HepG2 (cell line): ENCODE measurements at regions not wholly inside any gene's neighbourhood (a gene's known extent, or its start where the extent isn't known, plus 50 kb on each side); places are given as distances from the start of the nearest gene placed in this dataset.

Source experiments
- ATAC-seq: fragments of 200-7000 bp; cut with Tn5 transposase; 3 replicates; pipeline ENCODE4 v1.9.1; 2020; ENCODE audit warnings: mild to moderate bottlenecking, moderate library complexity
- BruUV-seq: library from RNA; stranded (reverse); fragments of 400-500 nt; replicated peaks from 2 replicates; lab custom pipeline; 2021; lab: Mats Ljungman, UMichigan
- CTCF ChIA-PET: fragments of 300-600 bp; formaldehyde crosslinking; extraction: SDS; loops from one replicate; lab custom pipeline; 2021; ENCODE audit warnings: low total read pairs, inconsistent platforms, low intra/inter-chr PET ratio; lab: Yijun Ruan, JAX
- POLR2A ChIA-PET: fragments of 350-600 bp; sonication (Branson Sonifier 250); formaldehyde crosslinking; loops from one replicate; lab custom pipeline; 2020; ENCODE audit warnings: antibody characterized with exemption, inconsistent platforms; lab: Yijun Ruan, JAX
- DNase-seq: peaks from one replicate; pipeline ENCODE4 v3.0.0-alpha.2; 2015; ENCODE audit warnings: low spot score
- FAIRE-seq: peaks from 3 replicates; lab custom pipeline; 2011; peaks lifted over from hg19 to GRCh38; lab: Jason Lieb, UNC
- H2AFZ ChIP-seq: one replicate; pipeline ENCODE4 v1.6.1; 2011; ENCODE audit warnings: low read length, inconsistent platforms
- H3K27ac ChIP-seq: fragments of 300-600 bp; 3 replicates; pipeline ENCODE4 v1.8.0; 2011; ENCODE audit warnings: mixed run types, mild to moderate bottlenecking, mixed read lengths, low read length, inconsistent platforms; ENCODE audit not compliant: insufficient read depth; ENCODE audit errors: extremely low read length
- H3K27me3 ChIP-seq, 2 experiments: fragments of 200-600 bp in 1 of 2; 2 replicates in 1 of 2; 3 replicates in 1 of 2; pipeline versions ENCODE4 v1.6.0 to v1.8.0; 2011; ENCODE audit warnings: low read length in 2 of 2, mild to moderate bottlenecking in 2 of 2, moderate library complexity in 2 of 2, inconsistent platforms in 1 of 2; ENCODE audit not compliant: insufficient read depth in 2 of 2, control insufficient read depth in 1 of 2
- H3K36me3 ChIP-seq, 2 experiments: fragments of 200-600 bp in 1 of 2; replicated peaks in 1 of 2; 2 replicates in 1 of 2; 3 replicates in 1 of 2; pipeline versions ENCODE4 v1.5.1 to v1.8.0; 2011; ENCODE audit warnings: low read length in 2 of 2, inconsistent platforms in 1 of 2; ENCODE audit not compliant: insufficient read depth in 2 of 2, control insufficient read depth in 1 of 2
- H3K4me1 ChIP-seq: 2 replicates; pipeline ENCODE4 v1.5.1; 2012; ENCODE audit warnings: low read length, inconsistent platforms; ENCODE audit not compliant: insufficient read depth
- H3K4me2 ChIP-seq: 2 replicates; pipeline ENCODE4 v1.6.0; 2011; ENCODE audit warnings: low read depth, low read length, inconsistent platforms
- H3K4me3 ChIP-seq, 3 experiments: fragments of 200-600 bp in 1 of 3; sonication (generic), shearing (Covaris generic) in 1 of 3; replicated peaks in 1 of 3; 2 replicates each; pipeline ENCODE4 v1.5.1; 2011 to 2016; ENCODE audit warnings: low read length in 3 of 3, inconsistent platforms in 2 of 3, low read depth in 2 of 3, mild to moderate bottlenecking in 2 of 3, control low read depth in 1 of 3, mixed read lengths in 1 of 3; ENCODE audit not compliant: insufficient read depth in 1 of 3
- H3K79me2 ChIP-seq: one replicate; pipeline ENCODE4 v1.6.1; 2011; ENCODE audit warnings: low read length, inconsistent platforms; ENCODE audit not compliant: insufficient read depth
- H3K9ac ChIP-seq: 2 replicates; pipeline ENCODE4 v1.6.0; 2011; ENCODE audit warnings: mild to moderate bottlenecking, low read depth, low read length, inconsistent platforms; ENCODE audit not compliant: insufficient read depth
- H3K9me3 ChIP-seq: 2 replicates; pipeline ENCODE4 v1.5.1; 2012; ENCODE audit warnings: mild to moderate bottlenecking, low read length
- H4K20me1 ChIP-seq: 2 replicates; pipeline ENCODE4 v1.6.0; 2011; ENCODE audit warnings: inconsistent platforms, mild to moderate bottlenecking, low read length, moderate library complexity; ENCODE audit not compliant: insufficient read depth
- ATAD3A ChIP-seq: sonication (generic); formaldehyde crosslinking; IDR thresholded peaks from 2 replicates; pipeline ENCODE4 v1.4.0; 2020; ENCODE audit warnings: missing genetic modification reagents
- BRD4 ChIP-seq: sonication (generic); formaldehyde crosslinking; IDR thresholded peaks from 2 replicates; pipeline ENCODE4 v1.4.0; 2020; ENCODE audit warnings: missing genetic modification reagents
- CBX2 ChIP-seq, 2 experiments: fragments of 200-600 bp in 1 of 2; sonication (generic); formaldehyde crosslinking in 1 of 2; IDR thresholded peaks; 2 replicates each; pipeline versions ENCODE4 v1.7.0 to v1.8.1; 2018 to 2022; ENCODE audit warnings: low read depth in 2 of 2, low read length in 1 of 2, mild to moderate bottlenecking in 1 of 2, missing genetic modification reagents in 1 of 2
- HDAC6 ChIP-seq: fragments of 200-600 bp; sonication (generic); IDR thresholded peaks from 2 replicates; pipeline ENCODE4 v1.7.0; 2017; ENCODE audit warnings: mild to moderate bottlenecking, antibody characterized with exemption, low read length, low read depth
- HOXA9 ChIP-seq: sonication (generic); formaldehyde crosslinking; IDR thresholded peaks from 2 replicates; pipeline ENCODE4 v1.8.1; 2022; ENCODE audit warnings: missing genetic modification reagents, mild to moderate bottlenecking, moderate library complexity, borderline replicate concordance
- NR3C1 ChIP-seq: sonication (generic); formaldehyde crosslinking; IDR thresholded peaks from 2 replicates; pipeline ENCODE4 v1.4.0; 2020; ENCODE audit warnings: missing genetic modification reagents
- PCBP1 ChIP-seq: fragments of 200-400 bp; formaldehyde crosslinking; IDR thresholded peaks from 2 replicates; pipeline ENCODE4 v1.6.1; 2017; ENCODE audit warnings: mild to moderate bottlenecking, low read depth, low read length, borderline replicate concordance
- PHB2 ChIP-seq: fragments of 450-650 bp; IDR thresholded peaks from 2 replicates; pipeline ENCODE4 v1.6.1; 2018; ENCODE audit not compliant: partially characterized antibody
- RARG ChIP-seq: sonication (generic); formaldehyde crosslinking; IDR thresholded peaks from 2 replicates; pipeline ENCODE4 v1.4.0; 2020; ENCODE audit warnings: low read depth, mild to moderate bottlenecking, missing genetic modification reagents
- YEATS2 ChIP-seq: sonication (generic); formaldehyde crosslinking; IDR thresholded peaks from 2 replicates; pipeline ENCODE4 v1.4.0; 2020; ENCODE audit warnings: missing genetic modification reagents, borderline replicate concordance
- ZMYM4 ChIP-seq: sonication (generic); formaldehyde crosslinking; IDR thresholded peaks from 2 replicates; pipeline ENCODE4 v1.8.1; 2023; ENCODE audit warnings: mild to moderate bottlenecking, missing genetic modification reagents
- ZNF326 ChIP-seq: sonication (generic); formaldehyde crosslinking; IDR thresholded peaks from 2 replicates; pipeline ENCODE4 v1.4.0; 2020; ENCODE audit warnings: missing genetic modification reagents, borderline replicate concordance
- WGBS: methylation state at CpG from one replicate; pipeline ENCODE4 v1.1.6; 2017; ENCODE audit warnings: low lambda C conversion rate; 5-methylcytosine and 5-hydroxymethylcytosine counted together
- in situ Hi-C: cut with HindIII; loops from 2 replicates; pipeline ENCODE4 v1.10.0; 2017; ENCODE audit warnings: low pct_unique_long_range_greater_than_20kb; ENCODE audit not compliant: extremely low pct_ligation_motif_present
- intact Hi-C: fragments of 100-400 bp; cut with micrococcal nuclease; formaldehyde crosslinking; loops from one replicate; pipeline ENCODE4 v1.10.0; 2022; ENCODE audit not compliant: unreplicated experiment
- TF ChIP-seq, protein P1 (sequence below): sonication (generic); formaldehyde crosslinking; IDR thresholded peaks from 2 replicates; pipeline ENCODE4 v1.8.0; 2022; ENCODE audit warnings: missing genetic modification reagents, low read depth, mild to moderate bottlenecking, borderline replicate concordance
- TF ChIP-seq, protein P2 (sequence below): sonication (generic); formaldehyde crosslinking; IDR thresholded peaks from 2 replicates; pipeline ENCODE4 v1.4.0; 2020; ENCODE audit warnings: missing genetic modification reagents
- TF ChIP-seq, protein P3 (sequence below): sonication (generic); formaldehyde crosslinking; conservative IDR thresholded peaks from 2 replicates; pipeline ENCODE4 v1.4.0; 2020; ENCODE audit warnings: missing genetic modification reagents
- TF ChIP-seq, protein P4 (sequence below): sonication (generic); formaldehyde crosslinking; IDR thresholded peaks from 2 replicates; pipeline ENCODE4 v1.4.0; 2020; ENCODE audit warnings: missing genetic modification reagents, mild to moderate bottlenecking, borderline replicate concordance

DNA sequence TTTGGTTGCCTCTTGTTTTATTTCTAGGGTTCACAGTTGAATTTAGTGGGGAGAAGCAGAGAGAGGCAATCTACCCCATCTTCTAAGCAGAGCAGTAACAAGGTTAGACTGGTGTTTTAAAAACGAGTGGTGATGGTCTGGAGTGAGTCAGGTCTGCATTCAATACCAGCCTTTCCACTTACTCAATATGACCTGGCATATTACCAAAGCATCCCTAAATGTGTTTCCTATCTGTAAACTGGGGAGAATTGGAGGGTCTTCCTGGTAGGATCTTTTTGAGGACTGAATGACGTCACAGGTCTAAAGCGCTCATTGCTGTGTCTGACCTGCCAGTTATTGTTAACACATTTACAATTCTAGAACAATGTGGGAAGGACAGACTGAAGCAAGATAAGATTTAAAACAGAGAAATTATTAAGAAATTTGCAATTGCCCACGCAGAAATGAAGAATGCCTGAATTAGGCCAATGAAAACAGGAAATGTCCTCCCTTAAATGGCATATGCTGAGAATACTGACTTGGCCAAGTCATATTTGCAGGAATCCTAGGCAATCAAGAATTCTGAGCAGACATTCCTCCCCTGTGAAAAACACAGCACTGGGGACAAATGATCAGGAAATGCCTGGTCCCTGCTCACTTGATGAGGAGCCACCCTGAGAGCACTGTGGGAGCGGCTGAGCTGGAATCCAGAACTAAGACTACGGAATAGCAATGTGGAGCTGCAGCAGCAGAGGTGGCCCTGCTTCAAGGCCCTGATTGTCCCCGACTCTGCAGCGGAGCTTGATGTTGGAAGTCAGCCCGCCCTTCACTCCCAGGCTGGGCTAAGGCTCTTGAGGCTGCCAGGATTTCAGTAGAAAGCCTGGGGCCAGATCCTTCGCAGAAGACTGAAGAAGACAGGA, 184.5 kb upstream of the CXCL12 start:
- ChIA-PET POLR2A (no interaction called here), CTCF (no interaction called here)
- 31% methylated on average over 9 of the region's 10 CpGs for WGBS
- no peak overlapping the region for H3K9ac ChIP-seq
- no peak for FAIRE-seq
- no peak overlapping the region for H3K4me3 ChIP-seq
- in situ Hi-C loops = no loop called here
- H3K9me3 ChIP-seq = no peaks in the 10 kb centered on the region
- DNase-seq = no peak
- no peaks in the 10 kb centered on the region for H4K20me1 ChIP-seq
- H2AFZ ChIP-seq = no peak overlapping the region
- H3K27me3 ChIP-seq = no peaks in the 10 kb centered on the region
- H3K4me1 ChIP-seq = no peaks in the 10 kb centered on the region
- no peaks in the 10 kb centered on the region for H3K79me2 ChIP-seq
- ATAC-seq = no peak
- no peak overlapping the region for H3K4me2 ChIP-seq
- H3K36me3 ChIP-seq = no peaks in the 10 kb centered on the region
- intact Hi-C loops = no loop called here
- H3K27ac ChIP-seq = no peak overlapping the region
- no TSS peak for BruUV-seq
- TF ChIP-seq, protein P1, sequence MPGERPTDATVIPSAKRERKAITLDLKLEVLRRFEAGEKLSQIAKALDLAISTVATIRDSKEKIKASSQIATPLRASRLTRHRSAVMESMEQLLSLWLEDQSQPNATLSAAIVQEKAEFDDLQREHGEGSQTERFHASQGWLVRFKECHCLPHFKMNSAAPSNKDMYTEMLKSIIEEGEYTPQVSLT (CRISPR knock-in tag) = no peak
- no peak for TF ChIP-seq HOXA9 (CRISPR knock-in tag)
- TF ChIP-seq RARG (CRISPR knock-in tag) = no peak
- TF ChIP-seq PCBP1 = no peak
- no peak for TF ChIP-seq CBX2 (IDR thresholded peaks at IDR 0.05; ENCODE audit: low read depth, low read length)
- no peak for TF ChIP-seq CBX2 (CRISPR knock-in tag; IDR thresholded peaks at IDR 0.05; ENCODE audit: low read depth)
- no peak for TF ChIP-seq ZMYM4 (CRISPR knock-in tag)
- TF ChIP-seq BRD4 (CRISPR knock-in tag) = no peak
- TF ChIP-seq HDAC6 = no peak
- no peak for TF ChIP-seq ATAD3A
- TF ChIP-seq, protein P2, sequence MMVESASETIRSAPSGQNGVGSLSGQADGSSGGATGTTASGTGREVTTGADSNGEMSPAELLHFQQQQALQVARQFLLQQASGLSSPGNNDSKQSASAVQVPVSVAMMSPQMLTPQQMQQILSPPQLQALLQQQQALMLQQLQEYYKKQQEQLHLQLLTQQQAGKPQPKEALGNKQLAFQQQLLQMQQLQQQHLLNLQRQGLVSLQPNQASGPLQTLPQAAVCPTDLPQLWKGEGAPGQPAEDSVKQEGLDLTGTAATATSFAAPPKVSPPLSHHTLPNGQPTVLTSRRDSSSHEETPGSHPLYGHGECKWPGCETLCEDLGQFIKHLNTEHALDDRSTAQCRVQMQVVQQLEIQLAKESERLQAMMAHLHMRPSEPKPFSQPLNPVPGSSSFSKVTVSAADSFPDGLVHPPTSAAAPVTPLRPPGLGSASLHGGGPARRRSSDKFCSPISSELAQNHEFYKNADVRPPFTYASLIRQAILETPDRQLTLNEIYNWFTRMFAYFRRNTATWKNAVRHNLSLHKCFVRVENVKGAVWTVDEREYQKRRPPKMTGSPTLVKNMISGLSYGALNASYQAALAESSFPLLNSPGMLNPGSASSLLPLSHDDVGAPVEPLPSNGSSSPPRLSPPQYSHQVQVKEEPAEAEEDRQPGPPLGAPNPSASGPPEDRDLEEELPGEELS (CRISPR knock-in tag) = no peak
- no peak for TF ChIP-seq NR3C1 (CRISPR knock-in tag)
- TF ChIP-seq, protein P3, sequence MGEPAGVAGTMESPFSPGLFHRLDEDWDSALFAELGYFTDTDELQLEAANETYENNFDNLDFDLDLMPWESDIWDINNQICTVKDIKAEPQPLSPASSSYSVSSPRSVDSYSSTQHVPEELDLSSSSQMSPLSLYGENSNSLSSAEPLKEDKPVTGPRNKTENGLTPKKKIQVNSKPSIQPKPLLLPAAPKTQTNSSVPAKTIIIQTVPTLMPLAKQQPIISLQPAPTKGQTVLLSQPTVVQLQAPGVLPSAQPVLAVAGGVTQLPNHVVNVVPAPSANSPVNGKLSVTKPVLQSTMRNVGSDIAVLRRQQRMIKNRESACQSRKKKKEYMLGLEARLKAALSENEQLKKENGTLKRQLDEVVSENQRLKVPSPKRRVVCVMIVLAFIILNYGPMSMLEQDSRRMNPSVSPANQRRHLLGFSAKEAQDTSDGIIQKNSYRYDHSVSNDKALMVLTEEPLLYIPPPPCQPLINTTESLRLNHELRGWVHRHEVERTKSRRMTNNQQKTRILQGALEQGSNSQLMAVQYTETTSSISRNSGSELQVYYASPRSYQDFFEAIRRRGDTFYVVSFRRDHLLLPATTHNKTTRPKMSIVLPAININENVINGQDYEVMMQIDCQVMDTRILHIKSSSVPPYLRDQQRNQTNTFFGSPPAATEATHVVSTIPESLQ (CRISPR knock-in tag) = no peak
- no peak for TF ChIP-seq YEATS2 (CRISPR knock-in tag)
- TF ChIP-seq ZNF326 = no peak
- TF ChIP-seq PHB2 = no peak
- TF ChIP-seq, protein P4, sequence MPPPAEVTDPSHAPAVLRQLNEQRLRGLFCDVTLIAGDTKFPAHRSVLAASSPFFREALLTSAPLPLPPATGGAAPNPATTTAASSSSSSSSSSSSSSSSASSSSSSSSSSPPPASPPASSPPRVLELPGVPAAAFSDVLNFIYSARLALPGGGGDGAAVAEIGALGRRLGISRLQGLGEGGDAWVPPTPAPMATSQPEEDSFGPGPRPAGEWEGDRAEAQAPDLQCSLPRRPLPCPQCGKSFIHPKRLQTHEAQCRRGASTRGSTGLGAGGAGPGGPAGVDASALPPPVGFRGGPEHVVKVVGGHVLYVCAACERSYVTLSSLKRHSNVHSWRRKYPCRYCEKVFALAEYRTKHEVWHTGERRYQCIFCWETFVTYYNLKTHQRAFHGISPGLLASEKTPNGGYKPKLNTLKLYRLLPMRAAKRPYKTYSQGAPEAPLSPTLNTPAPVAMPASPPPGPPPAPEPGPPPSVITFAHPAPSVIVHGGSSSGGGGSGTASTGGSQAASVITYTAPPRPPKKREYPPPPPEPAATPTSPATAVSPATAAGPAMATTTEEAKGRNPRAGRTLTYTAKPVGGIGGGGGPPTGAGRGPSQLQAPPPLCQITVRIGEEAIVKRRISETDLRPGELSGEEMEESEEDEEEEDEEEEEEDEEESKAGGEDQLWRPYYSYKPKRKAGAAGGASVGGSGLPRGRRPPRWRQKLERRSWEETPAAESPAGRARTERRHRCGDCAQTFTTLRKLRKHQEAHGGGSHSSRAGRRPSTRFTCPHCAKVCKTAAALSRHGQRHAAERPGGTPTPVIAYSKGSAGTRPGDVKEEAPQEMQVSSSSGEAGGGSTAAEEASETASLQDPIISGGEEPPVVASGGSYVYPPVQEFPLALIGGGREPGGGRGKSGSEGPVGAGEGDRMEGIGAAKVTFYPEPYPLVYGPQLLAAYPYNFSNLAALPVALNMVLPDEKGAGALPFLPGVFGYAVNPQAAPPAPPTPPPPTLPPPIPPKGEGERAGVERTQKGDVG (CRISPR knock-in tag) = no peak
